ENCODE measurements at regions not wholly inside any gene's neighbourhood (a gene's known extent, or its start where the extent isn't known, plus 50 kb on each side); places are given as distances from the start of the nearest gene placed in this dataset.
"Not testable (repeated sequence)": the region's sequence is repeated elsewhere in the genome, so short reads cannot be mapped to it uniquely, and the experiment has no call there.

- DNase-seq: not testable (repeated sequence)
Measured at GRCh38 chr7:119300341-119300740, 972.6 kb upstream of the KCND2 start.

- DNase-seq: no peak
Measured at GRCh38 chr7:119320316-119320715, 952.7 kb upstream of the KCND2 start.

GRCh38 chr7:119329715-119330114 lies 943.3 kb upstream of the KCND2 start:
- DNase-seq: no peak

GRCh38 chr7:119335405-119335804 lies 937.6 kb upstream of the KCND2 start:
- no peak for DNase-seq

GRCh38 chr7:119341822-119342221 lies 931.2 kb upstream of the KCND2 start:
- no peak for DNase-seq

GRCh38 chr7:119343289-119343688 lies 929.7 kb upstream of the KCND2 start:
- no peak for DNase-seq

- DNase-seq: no peak
Measured at GRCh38 chr7:119344466-119344865, 928.5 kb upstream of the KCND2 start.

- no peak for DNase-seq
Measured at GRCh38 chr7:119348491-119348890, 924.5 kb upstream of the KCND2 start.

GRCh38 chr7:119350334-119350733 lies 922.6 kb upstream of the KCND2 start:
- DNase-seq: no peak

- no peak for DNase-seq
Measured at GRCh38 chr7:119351320-119351719, 921.7 kb upstream of the KCND2 start.

GRCh38 chr7:119374436-119374835 lies 898.5 kb upstream of the KCND2 start:
- no peak for DNase-seq

- DNase-seq: no peak
Measured at GRCh38 chr7:119377861-119378260, 895.1 kb upstream of the KCND2 start.

GRCh38 chr7:119382726-119383125 lies 890.2 kb upstream of the KCND2 start:
- DNase-seq: no peak

- no peak for DNase-seq
Measured at GRCh38 chr7:119395024-119395423, 878.0 kb upstream of the KCND2 start.

- DNase-seq: no peak
Measured at GRCh38 chr7:119397156-119397555, 875.8 kb upstream of the KCND2 start.

- DNase-seq: no peak
Measured at GRCh38 chr7:119408596-119408995, 864.4 kb upstream of the KCND2 start.

- no peak for DNase-seq
Measured at GRCh38 chr7:119413314-119413805, 859.6 kb upstream of the KCND2 start.

GRCh38 chr7:119415682-119416081 lies 857.3 kb upstream of the KCND2 start:
- DNase-seq: no peak

- DNase-seq: no peak
Measured at GRCh38 chr7:119421657-119422056, 851.3 kb upstream of the KCND2 start.

GRCh38 chr7:119436882-119437281 lies 836.1 kb upstream of the KCND2 start:
- no peak for DNase-seq

- no peak for DNase-seq
Measured at GRCh38 chr7:119438315-119438714, 834.7 kb upstream of the KCND2 start.

GRCh38 chr7:119439192-119439591 lies 833.8 kb upstream of the KCND2 start:
- no peak for DNase-seq

- no peak for DNase-seq
Measured at GRCh38 chr7:119452401-119452800, 820.6 kb upstream of the KCND2 start.

- no peak for DNase-seq
Measured at GRCh38 chr7:119465798-119466305, 807.1 kb upstream of the KCND2 start.

- no peak for DNase-seq
Measured at GRCh38 chr7:119472408-119473038, 800.5 kb upstream of the KCND2 start.
